ENCODE measurements at regions not wholly inside any gene's neighbourhood (a gene's known extent, or its start where the extent isn't known, plus 50 kb on each side); places are given as distances from the start of the nearest gene placed in this dataset.
"Not testable (repeated sequence)": the region's sequence is repeated elsewhere in the genome, so short reads cannot be mapped to it uniquely, and the experiment has no call there.

DNA sequence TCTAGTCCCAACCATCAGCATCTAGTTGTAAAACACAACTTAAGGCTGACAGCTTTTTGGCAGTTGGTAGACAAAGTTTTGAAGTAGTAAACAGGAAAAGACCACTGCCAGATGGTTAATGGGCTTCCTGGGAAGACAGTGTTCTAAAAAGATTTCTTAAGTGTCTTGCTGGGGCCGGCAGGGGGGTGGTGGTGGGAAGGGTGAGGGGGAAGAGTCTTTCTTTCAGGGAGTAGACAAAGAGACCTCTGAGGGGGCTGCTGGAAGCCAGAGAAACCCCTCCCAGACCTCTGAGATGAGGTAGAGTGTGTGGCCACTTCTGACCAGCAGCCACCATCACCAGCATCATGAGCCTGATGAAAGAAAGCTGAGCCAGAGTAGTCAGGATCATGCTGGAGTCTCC lies 784.9 kb downstream of the TENT5A start:
- Histone ChIP-seq H3K27ac (ENCODE audit: low read length) (no peak overlapping the region), H3K4me1 (ENCODE audit: control insufficient read depth, insufficient read depth, low read length) (no peaks in the 10 kb centered on the region), H3K36me3 (ENCODE audit: control insufficient read depth, insufficient read depth, low read length) (no peaks in the 10 kb centered on the region), H3K9me3 (replicated peaks; ENCODE audit: control insufficient read depth, low read depth, low read length) (no peaks in the 10 kb centered on the region), H3K27me3 (ENCODE audit: control insufficient read depth, insufficient read depth, low read length) (no peaks in the 10 kb centered on the region), H3K4me3 (ENCODE audit: low read length) (no peak overlapping the region)
- DNase-seq = no peak
- 0% methylated on average over 1 of the region's 1 CpG for WGBS (ENCODE audit: insufficient coverage)

DNA sequence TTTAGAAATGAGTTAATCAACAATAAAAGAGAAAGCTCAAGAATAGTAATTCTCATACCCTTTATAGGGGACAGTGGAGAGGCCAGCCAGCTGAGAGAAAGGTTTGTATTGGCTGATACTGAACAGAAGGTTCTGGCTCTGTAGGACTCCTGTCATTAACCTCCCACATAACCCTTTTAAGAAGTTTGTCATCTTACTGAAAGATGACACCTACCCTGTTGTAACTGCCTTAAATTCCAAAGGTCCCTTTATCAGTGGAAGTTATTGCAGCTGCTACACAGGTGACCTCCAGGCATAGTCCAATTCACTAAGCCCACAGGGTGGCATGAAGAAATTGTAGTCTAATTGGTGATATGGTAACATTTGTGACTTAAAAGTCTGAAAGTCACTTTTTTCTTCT lies 790.1 kb downstream of the TENT5A start:
- H3K36me3 ChIP-seq (ENCODE audit: control insufficient read depth, insufficient read depth, low read length) = no peaks in the 10 kb centered on the region
- no peak overlapping the region for H3K27ac ChIP-seq (ENCODE audit: low read length)
- no peaks in the 10 kb centered on the region for H3K9me3 ChIP-seq (replicated peaks; ENCODE audit: control insufficient read depth, low read depth, low read length)
- no peak for DNase-seq
- H3K27me3 ChIP-seq (ENCODE audit: control insufficient read depth, insufficient read depth, low read length) = no peaks in the 10 kb centered on the region
- no peak overlapping the region for H3K4me3 ChIP-seq (ENCODE audit: low read length)
- H3K4me1 ChIP-seq (ENCODE audit: control insufficient read depth, insufficient read depth, low read length) = no peaks in the 10 kb centered on the region

DNA sequence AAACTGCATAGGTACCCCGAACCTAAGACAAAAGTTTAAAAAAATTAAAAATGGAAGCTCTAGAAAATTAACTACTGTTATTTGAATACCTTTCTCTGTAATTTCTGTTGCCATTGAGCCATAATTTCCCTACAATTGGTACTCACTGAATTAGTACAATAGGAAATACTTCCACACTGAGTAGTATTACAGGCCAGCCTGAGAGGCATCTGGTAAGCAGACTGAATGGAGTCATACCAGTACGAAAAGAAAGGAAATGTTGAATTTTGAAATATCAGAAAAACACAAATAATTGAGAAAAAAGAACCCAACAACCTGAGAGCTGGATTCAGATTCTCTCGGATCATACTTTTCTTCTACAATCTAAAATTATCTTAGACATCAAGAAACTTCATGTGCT lies 791.3 kb downstream of the TENT5A start:
- no peaks in the 10 kb centered on the region for H3K27me3 ChIP-seq (ENCODE audit: control insufficient read depth, insufficient read depth, low read length)
- DNase-seq = no peak
- H3K4me1 ChIP-seq (ENCODE audit: control insufficient read depth, insufficient read depth, low read length) = no peaks in the 10 kb centered on the region
- H3K4me3 ChIP-seq (ENCODE audit: low read length) = no peak overlapping the region
- H3K36me3 ChIP-seq (ENCODE audit: control insufficient read depth, insufficient read depth, low read length) = no peaks in the 10 kb centered on the region
- H3K27ac ChIP-seq (ENCODE audit: low read length) = no peak overlapping the region
- no CpG with 5 or more reads among the region's 3 CpGs for whole genome bisulfite sequencing (ENCODE audit: insufficient coverage)
- no peaks in the 10 kb centered on the region for H3K9me3 ChIP-seq (replicated peaks; ENCODE audit: control insufficient read depth, low read depth, low read length)

- Histone ChIP-seq H3K27ac (ENCODE audit: low read length) (no peak overlapping the region), H3K4me1 (ENCODE audit: control insufficient read depth, insufficient read depth, low read length) (no peaks in the 10 kb centered on the region), H3K9me3 (replicated peaks; ENCODE audit: control insufficient read depth, low read depth, low read length) (no peaks in the 10 kb centered on the region), H3K36me3 (ENCODE audit: control insufficient read depth, insufficient read depth, low read length) (no peaks in the 10 kb centered on the region), H3K27me3 (ENCODE audit: control insufficient read depth, insufficient read depth, low read length) (no peaks in the 10 kb centered on the region), H3K4me3 (ENCODE audit: low read length) (no peak overlapping the region)
- DNase-seq = peak; percentile 40
- WGBS (ENCODE audit: insufficient coverage) = 17% methylated on average over 1 of the region's 1 CpG
Observed at GRCh38 chr6:80959034-80959433, 793.4 kb downstream of the TENT5A start.

- DNase-seq = no peak
- Histone ChIP-seq H3K27ac (ENCODE audit: low read length) (no peak overlapping the region), H3K4me1 (ENCODE audit: control insufficient read depth, insufficient read depth, low read length) (no peaks in the 10 kb centered on the region), H3K36me3 (ENCODE audit: control insufficient read depth, insufficient read depth, low read length) (no peaks in the 10 kb centered on the region), H3K27me3 (ENCODE audit: control insufficient read depth, insufficient read depth, low read length) (no peaks in the 10 kb centered on the region), H3K4me3 (ENCODE audit: low read length) (no peak overlapping the region), H3K9me3 (replicated peaks; ENCODE audit: control insufficient read depth, low read depth, low read length) (no peaks in the 10 kb centered on the region)
- WGBS (ENCODE audit: insufficient coverage) = no CpG with 5 or more reads among the region's 1 CpG
Observed at GRCh38 chr6:80956898-80957297, 795.6 kb downstream of the TENT5A start.

DNA sequence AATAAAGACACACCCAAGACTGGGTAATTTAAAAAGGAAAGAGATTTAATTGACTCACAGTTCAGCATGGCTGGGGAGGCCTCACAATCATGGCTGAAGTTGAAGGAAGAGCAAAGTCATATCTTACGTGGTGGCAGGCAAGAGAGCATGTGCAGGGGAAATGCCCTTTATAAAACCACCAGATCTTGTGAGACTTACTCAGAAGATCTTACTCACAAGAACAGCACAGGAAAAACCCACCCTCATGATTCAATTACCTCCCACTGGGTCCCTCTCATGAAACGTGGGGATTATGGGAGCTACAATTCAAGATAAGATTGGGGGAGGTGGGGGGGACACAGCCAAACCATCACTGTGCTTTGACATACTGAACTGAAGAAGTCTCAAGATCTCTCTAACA lies 800.0 kb downstream of the TENT5A start:
- not testable (repeated sequence) for H3K9me3 ChIP-seq (replicated peaks; ENCODE audit: control insufficient read depth, low read depth, low read length); DNase-seq; H3K4me1 ChIP-seq (ENCODE audit: control insufficient read depth, insufficient read depth, low read length); H3K27me3 ChIP-seq (ENCODE audit: control insufficient read depth, insufficient read depth, low read length); H3K4me3 ChIP-seq (ENCODE audit: low read length); H3K27ac ChIP-seq (ENCODE audit: low read length); H3K36me3 ChIP-seq (ENCODE audit: control insufficient read depth, insufficient read depth, low read length)
- WGBS (ENCODE audit: insufficient coverage) = no CpG with 5 or more reads among the region's 2 CpGs

DNA sequence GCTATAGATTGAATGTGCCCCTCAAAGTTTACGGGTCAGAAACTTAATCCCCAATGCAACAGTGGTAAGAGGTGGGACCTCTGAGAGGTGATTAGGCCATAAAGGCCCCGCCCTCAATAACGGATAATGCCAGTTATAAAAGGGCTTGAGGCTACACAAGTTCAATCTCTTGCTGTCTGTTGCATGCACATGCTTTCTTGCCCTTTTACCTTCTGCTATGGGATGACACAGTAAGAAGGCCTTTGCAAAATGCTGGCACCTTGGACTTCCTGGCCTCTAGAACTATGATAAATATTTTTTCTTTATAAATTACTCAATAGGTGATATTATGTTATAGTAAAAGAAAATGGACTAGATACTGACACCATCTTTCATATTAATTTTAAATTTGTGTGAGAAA lies 806.1 kb downstream of the TENT5A start:
- no peaks in the 10 kb centered on the region for H3K27me3 ChIP-seq (ENCODE audit: control insufficient read depth, insufficient read depth, low read length)
- no peak overlapping the region for H3K27ac ChIP-seq (ENCODE audit: low read length)
- no peak overlapping the region for H3K4me3 ChIP-seq (ENCODE audit: low read length)
- no peaks in the 10 kb centered on the region for H3K36me3 ChIP-seq (ENCODE audit: control insufficient read depth, insufficient read depth, low read length)
- H3K9me3 ChIP-seq (replicated peaks; ENCODE audit: control insufficient read depth, low read depth, low read length) = no peaks in the 10 kb centered on the region
- no CpG with 5 or more reads among the region's 3 CpGs for WGBS (ENCODE audit: insufficient coverage)
- no peaks in the 10 kb centered on the region for H3K4me1 ChIP-seq (ENCODE audit: control insufficient read depth, insufficient read depth, low read length)
- DNase-seq = no peak

GRCh38 chr6:80942911-80943310 lies 809.6 kb downstream of the TENT5A start:
- H3K27me3 ChIP-seq (ENCODE audit: control insufficient read depth, insufficient read depth, low read length) = no peaks in the 10 kb centered on the region
- H3K4me1 ChIP-seq (ENCODE audit: control insufficient read depth, insufficient read depth, low read length) = no peaks in the 10 kb centered on the region
- H3K27ac ChIP-seq (ENCODE audit: low read length) = peak overlapping the region; percentile 48
- no peaks in the 10 kb centered on the region for H3K36me3 ChIP-seq (ENCODE audit: control insufficient read depth, insufficient read depth, low read length)
- peak; percentile 96 for DNase-seq
- H3K9me3 ChIP-seq (replicated peaks; ENCODE audit: control insufficient read depth, low read depth, low read length) = peaks cover 3% of the 10 kb centered on the region
- WGBS (ENCODE audit: insufficient coverage) = no CpG with 5 or more reads among the region's 1 CpG
- no peak overlapping the region for H3K4me3 ChIP-seq (ENCODE audit: low read length)

GRCh38 chr6:80940976-80941375 lies 811.5 kb downstream of the TENT5A start:
- Histone ChIP-seq H3K27me3 (ENCODE audit: control insufficient read depth, insufficient read depth, low read length) (no peaks in the 10 kb centered on the region), H3K9me3 (replicated peaks; ENCODE audit: control insufficient read depth, low read depth, low read length) (peaks cover 14% of the 10 kb centered on the region), H3K27ac (ENCODE audit: low read length) (peak overlapping the region; percentile 16), H3K36me3 (ENCODE audit: control insufficient read depth, insufficient read depth, low read length) (no peaks in the 10 kb centered on the region), H3K4me1 (ENCODE audit: control insufficient read depth, insufficient read depth, low read length) (no peaks in the 10 kb centered on the region), H3K4me3 (ENCODE audit: low read length) (no peak overlapping the region)
- no CpG with 5 or more reads among the region's 1 CpG for WGBS (ENCODE audit: insufficient coverage)
- no peak for DNase-seq

DNA sequence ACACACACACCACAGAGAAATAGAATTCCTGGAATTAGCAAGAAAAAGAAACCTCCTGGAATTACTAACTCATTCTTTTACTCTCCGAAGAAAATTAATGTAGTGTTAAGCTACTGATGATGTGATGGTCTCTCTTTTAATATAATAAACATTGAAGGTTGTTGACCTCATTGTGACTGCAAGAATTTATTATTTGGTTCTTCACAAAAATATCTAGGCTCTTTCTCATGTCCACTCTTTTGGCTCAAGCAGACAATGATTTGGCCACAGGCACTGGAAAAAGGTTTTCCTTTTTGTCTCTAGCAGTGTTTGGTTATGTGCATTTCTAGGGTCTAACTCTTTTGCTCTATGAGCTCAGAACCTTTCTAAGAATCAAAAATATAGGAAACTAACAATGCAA lies 811.9 kb downstream of the TENT5A start:
- Histone ChIP-seq H3K4me1 (ENCODE audit: control insufficient read depth, insufficient read depth, low read length) (no peaks in the 10 kb centered on the region), H3K9me3 (replicated peaks; ENCODE audit: control insufficient read depth, low read depth, low read length) (peaks cover 14% of the 10 kb centered on the region), H3K4me3 (ENCODE audit: low read length) (no peak overlapping the region), H3K36me3 (ENCODE audit: control insufficient read depth, insufficient read depth, low read length) (no peaks in the 10 kb centered on the region), H3K27ac (ENCODE audit: low read length) (peak overlapping the region; percentile 48), H3K27me3 (ENCODE audit: control insufficient read depth, insufficient read depth, low read length) (no peaks in the 10 kb centered on the region)
- DNase-seq = peak; percentile 97
- WGBS (ENCODE audit: insufficient coverage) = no CpG with 5 or more reads among the region's 1 CpG

DNA sequence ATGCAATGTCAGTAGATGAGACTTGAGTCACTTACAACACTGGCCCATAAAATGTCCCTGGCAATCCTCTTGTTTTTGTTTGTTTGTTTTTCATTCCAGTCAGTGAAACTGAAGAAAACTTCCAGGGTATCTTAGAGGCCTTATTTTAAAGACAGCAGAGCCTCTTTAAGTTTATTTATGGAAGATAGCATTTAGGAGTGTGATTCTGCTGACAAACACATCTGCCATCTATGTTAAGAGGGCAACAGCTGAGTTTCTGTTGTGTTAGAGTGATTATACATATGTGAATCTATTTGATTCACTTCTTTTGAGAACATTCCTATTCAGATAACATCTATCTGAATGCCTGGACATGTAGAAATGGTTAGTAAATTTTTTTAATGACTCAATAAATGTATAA lies 812.6 kb downstream of the TENT5A start:
- Histone ChIP-seq H3K9me3 (replicated peaks; ENCODE audit: control insufficient read depth, low read depth, low read length) (peaks cover 14% of the 10 kb centered on the region), H3K4me3 (ENCODE audit: low read length) (no peak overlapping the region), H3K4me1 (ENCODE audit: control insufficient read depth, insufficient read depth, low read length) (no peaks in the 10 kb centered on the region), H3K36me3 (ENCODE audit: control insufficient read depth, insufficient read depth, low read length) (no peaks in the 10 kb centered on the region), H3K27ac (ENCODE audit: low read length) (no peak overlapping the region), H3K27me3 (ENCODE audit: control insufficient read depth, insufficient read depth, low read length) (no peaks in the 10 kb centered on the region)
- DNase-seq = peak; percentile 29

All from muscle of leg (tissue), 3 donors.